Loucy (cell line): ENCODE measurements at regions not wholly inside any gene's neighbourhood (a gene's known extent, or its start where the extent isn't known, plus 50 kb on each side); places are given as distances from the start of the nearest gene placed in this dataset.

Experiments
- H2AFZ ChIP-seq: fragments of 200-600 bp; sonication (generic); 2 replicates; pipeline ENCODE4 v1.6.0; 2016; ENCODE audit warnings: antibody characterized with exemption, mild to moderate bottlenecking, low read length, moderate library complexity
- H3F3A ChIP-seq: fragments of 200-600 bp; 2 replicates; pipeline ENCODE4 v1.6.0; 2016; ENCODE audit warnings: antibody characterized with exemption, low read depth, mild to moderate bottlenecking
- H3K27me3 ChIP-seq: fragments of 200-600 bp; sonication (generic); 2 replicates; pipeline ENCODE4 v1.6.1; 2014; ENCODE audit warnings: low read length, mild to moderate bottlenecking; ENCODE audit not compliant: insufficient read depth, poor library complexity, severe bottlenecking
- H3K36me3 ChIP-seq: fragments of 200-600 bp; sonication (generic); 2 replicates; pipeline ENCODE4 v1.6.1; 2016; ENCODE audit warnings: low read length; ENCODE audit not compliant: insufficient read depth
- H3K4me1 ChIP-seq: fragments of 200-600 bp; sonication (generic); 2 replicates; pipeline ENCODE4 v1.5.1; 2014; ENCODE audit warnings: low read length, mild to moderate bottlenecking; ENCODE audit not compliant: insufficient read depth, poor library complexity, severe bottlenecking
- H3K4me2 ChIP-seq: fragments of 200-600 bp; sonication (generic); 2 replicates; pipeline ENCODE4 v1.6.0; 2014; ENCODE audit warnings: antibody characterized with exemption, low read length, low read depth, mild to moderate bottlenecking; ENCODE audit not compliant: poor library complexity, severe bottlenecking
- H3K4me3 ChIP-seq: fragments of 200-600 bp; sonication (generic); 2 replicates; pipeline ENCODE4 v1.5.1; 2014; ENCODE audit warnings: low read length, mild to moderate bottlenecking, mixed read lengths; ENCODE audit not compliant: poor library complexity, severe bottlenecking
- H3K79me2 ChIP-seq: fragments of 200-600 bp; sonication (generic); 2 replicates; pipeline ENCODE4 v1.6.1; 2014; ENCODE audit warnings: low read length; ENCODE audit not compliant: insufficient read depth
- H3K9ac ChIP-seq: fragments of 200-600 bp; sonication (generic); 2 replicates; pipeline ENCODE4 v1.6.0; 2014; ENCODE audit warnings: mild to moderate bottlenecking, low read depth, low read length, moderate library complexity; ENCODE audit not compliant: poor library complexity, severe bottlenecking
- H3K9me2 ChIP-seq: fragments of 200-600 bp; sonication (generic); replicated peaks from 2 replicates; pipeline ENCODE4 v1.6.1; 2016; ENCODE audit warnings: low read depth, low read length, mixed read lengths
- H3K9me3 ChIP-seq: fragments of 200-600 bp; sonication (generic); 2 replicates; pipeline ENCODE4 v1.6.1; 2014; ENCODE audit warnings: mild to moderate bottlenecking, antibody characterized with exemption, low read length, low read depth; ENCODE audit not compliant: insufficient read depth
- H4K20me1 ChIP-seq: fragments of 200-600 bp; sonication (generic); 2 replicates; pipeline ENCODE4 v1.6.0; 2014; ENCODE audit warnings: antibody characterized with exemption, low read length, mild to moderate bottlenecking; ENCODE audit not compliant: insufficient read depth, poor library complexity, severe bottlenecking
- EZH2phosphoT487 ChIP-seq: fragments of 200-600 bp; IDR thresholded peaks from 2 replicates; pipeline ENCODE4 v1.6.1; 2018; ENCODE audit warnings: antibody characterized with exemption, mild to moderate bottlenecking, moderate library complexity, borderline replicate concordance
- TF ChIP-seq, protein P1 (sequence below): fragments of 200-600 bp; sonication (generic); conservative IDR thresholded peaks from 2 replicates; pipeline ENCODE4 v1.5.1; 2014; ENCODE audit warnings: mild to moderate bottlenecking, antibody characterized with exemption, low read length

DNA sequence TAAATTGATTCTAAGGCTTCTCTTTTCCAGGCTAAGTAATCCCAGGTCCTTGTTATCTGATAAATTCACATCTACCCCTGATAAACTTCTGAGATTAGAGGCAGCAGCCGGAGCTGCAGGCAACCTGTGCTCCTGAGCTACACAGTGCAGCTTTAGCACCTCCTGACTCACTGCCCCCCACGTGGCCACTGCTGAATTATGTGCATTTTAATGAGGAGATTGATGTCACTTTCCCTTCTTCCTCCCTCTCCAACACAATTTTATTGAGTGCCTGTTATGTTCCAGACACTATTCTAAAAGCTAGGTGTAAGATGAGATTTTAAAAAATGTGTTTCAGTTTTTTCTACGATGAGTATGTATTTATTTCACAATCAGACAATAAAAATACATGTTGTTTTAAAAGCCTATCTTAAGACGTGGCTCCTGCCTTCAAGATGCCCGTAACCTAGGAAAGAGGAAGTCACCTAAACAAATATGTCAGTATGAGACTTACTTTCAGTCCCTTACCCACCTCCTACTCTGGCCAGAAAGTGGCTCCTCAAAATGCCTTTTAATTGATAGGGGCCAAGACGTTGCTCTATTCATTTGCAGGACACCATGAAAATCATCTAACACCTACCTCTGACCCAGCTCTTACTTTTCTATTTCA, 161.5 kb upstream of the PFN2 start:
- H3K27me3 ChIP-seq, result no peaks in the 10 kb centered on the region
- no peak overlapping the region for H2AFZ ChIP-seq
- no peaks in the 10 kb centered on the region for H3K4me1 ChIP-seq
- no peaks in the 10 kb centered on the region for H4K20me1 ChIP-seq
- H3K9me3 ChIP-seq, result no peaks in the 10 kb centered on the region
- no peaks in the 10 kb centered on the region for H3K9me2 ChIP-seq
- no peak overlapping the region for H3K4me2 ChIP-seq
- no peaks in the 10 kb centered on the region for H3F3A ChIP-seq
- no peaks in the 10 kb centered on the region for H3K36me3 ChIP-seq
- H3K9ac ChIP-seq, result no peak overlapping the region
- no peaks in the 10 kb centered on the region for H3K79me2 ChIP-seq
- TF ChIP-seq, protein P1, sequence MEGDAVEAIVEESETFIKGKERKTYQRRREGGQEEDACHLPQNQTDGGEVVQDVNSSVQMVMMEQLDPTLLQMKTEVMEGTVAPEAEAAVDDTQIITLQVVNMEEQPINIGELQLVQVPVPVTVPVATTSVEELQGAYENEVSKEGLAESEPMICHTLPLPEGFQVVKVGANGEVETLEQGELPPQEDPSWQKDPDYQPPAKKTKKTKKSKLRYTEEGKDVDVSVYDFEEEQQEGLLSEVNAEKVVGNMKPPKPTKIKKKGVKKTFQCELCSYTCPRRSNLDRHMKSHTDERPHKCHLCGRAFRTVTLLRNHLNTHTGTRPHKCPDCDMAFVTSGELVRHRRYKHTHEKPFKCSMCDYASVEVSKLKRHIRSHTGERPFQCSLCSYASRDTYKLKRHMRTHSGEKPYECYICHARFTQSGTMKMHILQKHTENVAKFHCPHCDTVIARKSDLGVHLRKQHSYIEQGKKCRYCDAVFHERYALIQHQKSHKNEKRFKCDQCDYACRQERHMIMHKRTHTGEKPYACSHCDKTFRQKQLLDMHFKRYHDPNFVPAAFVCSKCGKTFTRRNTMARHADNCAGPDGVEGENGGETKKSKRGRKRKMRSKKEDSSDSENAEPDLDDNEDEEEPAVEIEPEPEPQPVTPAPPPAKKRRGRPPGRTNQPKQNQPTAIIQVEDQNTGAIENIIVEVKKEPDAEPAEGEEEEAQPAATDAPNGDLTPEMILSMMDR, result no peak
- H3K4me3 ChIP-seq, result no peak overlapping the region

GRCh38 chr3:150131663-150132062, 161.0 kb upstream of the PFN2 start:
- TF ChIP-seq, protein P1, result no peak
- TF ChIP-seq EZH2phosphoT487, result no peak
- Histone ChIP-seq H3K4me3 (no peak overlapping the region), H3K27me3 (no peaks in the 10 kb centered on the region), H3K79me2 (no peaks in the 10 kb centered on the region), H2AFZ (no peak overlapping the region), H3K36me3 (no peaks in the 10 kb centered on the region), H4K20me1 (no peaks in the 10 kb centered on the region), H3K4me1 (no peaks in the 10 kb centered on the region), H3K9ac (no peak overlapping the region), H3K4me2 (no peak overlapping the region), H3K9me3 (no peaks in the 10 kb centered on the region), H3F3A (no peaks in the 10 kb centered on the region), H3K9me2 (no peaks in the 10 kb centered on the region)

GRCh38 chr3:150130404-150131100, 159.9 kb upstream of the PFN2 start:
- Histone ChIP-seq H3K9me2 (no peaks in the 10 kb centered on the region), H3K36me3 (no peaks in the 10 kb centered on the region), H3K4me3 (no peak overlapping the region), H3K79me2 (no peaks in the 10 kb centered on the region), H3K9ac (no peak overlapping the region), H3K9me3 (no peaks in the 10 kb centered on the region), H3K4me2 (no peak overlapping the region), H2AFZ (no peak overlapping the region), H3K4me1 (no peaks in the 10 kb centered on the region), H4K20me1 (no peaks in the 10 kb centered on the region), H3F3A (no peaks in the 10 kb centered on the region), H3K27me3 (no peaks in the 10 kb centered on the region)
- TF ChIP-seq, protein P1, result no peak
- TF ChIP-seq EZH2phosphoT487, result no peak
